ENCODE measurements at regions not wholly inside any gene's neighbourhood (a gene's known extent, or its start where the extent isn't known, plus 50 kb on each side); places are given as distances from the start of the nearest gene placed in this dataset.

DNA sequence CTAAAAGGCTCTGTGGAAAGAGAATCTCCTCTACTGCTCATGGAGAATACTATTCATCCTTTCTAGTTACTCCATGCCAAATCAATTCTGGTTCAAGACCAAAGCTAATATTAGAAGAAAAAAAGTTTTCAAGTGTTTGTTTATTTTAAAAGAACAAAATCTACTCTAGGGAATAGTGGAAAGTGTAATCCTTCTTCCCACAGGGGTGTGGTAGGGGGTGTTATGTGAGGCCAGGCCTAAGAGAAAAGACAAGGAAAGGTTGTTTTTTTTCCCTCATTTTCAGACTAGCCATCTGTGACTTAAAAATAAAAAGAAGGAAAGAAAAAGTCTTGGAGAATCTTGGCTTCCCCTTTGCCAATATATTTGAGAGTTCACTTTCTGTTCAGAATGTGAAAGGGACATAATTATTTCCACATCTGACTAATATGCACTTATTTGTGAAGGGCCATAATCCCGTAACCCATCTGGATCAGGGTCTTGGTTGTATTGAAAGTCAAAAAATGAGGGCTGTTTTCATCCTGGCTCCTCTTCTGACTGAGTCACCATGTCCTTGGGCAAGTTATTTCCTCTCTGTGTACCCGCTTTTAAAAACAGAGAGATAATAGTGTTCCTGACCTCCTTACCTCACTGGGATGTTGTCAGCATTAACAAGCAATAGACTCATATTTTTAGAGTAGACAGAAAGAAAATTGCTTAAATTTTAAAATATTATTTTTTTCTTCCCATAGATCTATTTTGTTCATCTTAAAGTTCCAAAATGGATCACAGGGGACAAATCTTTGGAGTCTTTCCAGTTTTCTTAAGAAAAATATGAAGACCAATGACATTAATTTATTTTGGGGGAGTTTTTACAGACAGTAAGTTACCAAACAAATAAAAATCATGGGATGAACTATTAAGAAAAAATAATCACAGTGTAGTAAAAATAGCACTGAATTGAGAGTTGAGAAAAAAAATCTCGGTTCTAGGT lies 233.7 kb downstream of the IBTK start:
- no peak for TF ChIP-seq EZH2 (IDR thresholded peaks at IDR 0.05; ENCODE audit: borderline replicate concordance, low read depth, low read length, severe bottlenecking)
- peak; percentile 68 for TF ChIP-seq JUN (IDR thresholded peaks at IDR 0.05; ENCODE audit: borderline replicate concordance, insufficient read depth, insufficient read length, low read depth)
- TF ChIP-seq, protein P1, sequence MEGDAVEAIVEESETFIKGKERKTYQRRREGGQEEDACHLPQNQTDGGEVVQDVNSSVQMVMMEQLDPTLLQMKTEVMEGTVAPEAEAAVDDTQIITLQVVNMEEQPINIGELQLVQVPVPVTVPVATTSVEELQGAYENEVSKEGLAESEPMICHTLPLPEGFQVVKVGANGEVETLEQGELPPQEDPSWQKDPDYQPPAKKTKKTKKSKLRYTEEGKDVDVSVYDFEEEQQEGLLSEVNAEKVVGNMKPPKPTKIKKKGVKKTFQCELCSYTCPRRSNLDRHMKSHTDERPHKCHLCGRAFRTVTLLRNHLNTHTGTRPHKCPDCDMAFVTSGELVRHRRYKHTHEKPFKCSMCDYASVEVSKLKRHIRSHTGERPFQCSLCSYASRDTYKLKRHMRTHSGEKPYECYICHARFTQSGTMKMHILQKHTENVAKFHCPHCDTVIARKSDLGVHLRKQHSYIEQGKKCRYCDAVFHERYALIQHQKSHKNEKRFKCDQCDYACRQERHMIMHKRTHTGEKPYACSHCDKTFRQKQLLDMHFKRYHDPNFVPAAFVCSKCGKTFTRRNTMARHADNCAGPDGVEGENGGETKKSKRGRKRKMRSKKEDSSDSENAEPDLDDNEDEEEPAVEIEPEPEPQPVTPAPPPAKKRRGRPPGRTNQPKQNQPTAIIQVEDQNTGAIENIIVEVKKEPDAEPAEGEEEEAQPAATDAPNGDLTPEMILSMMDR (IDR thresholded peaks at IDR 0.05; ENCODE audit: extremely low read depth in 1 of 2, insufficient read depth in 1 of 2, low read depth in 1 of 2, low read length in 2 of 2), result no peak
- TF ChIP-seq POLR2AphosphoS5 (IDR thresholded peaks at IDR 0.05; ENCODE audit: insufficient read depth, low read depth, low read length), result peak; percentile 69

Data from endothelial cell of umbilical vein (primary cell).